ENCODE measurements at regions not wholly inside any gene's neighbourhood (a gene's known extent, or its start where the extent isn't known, plus 50 kb on each side); places are given as distances from the start of the nearest gene placed in this dataset.

DNA sequence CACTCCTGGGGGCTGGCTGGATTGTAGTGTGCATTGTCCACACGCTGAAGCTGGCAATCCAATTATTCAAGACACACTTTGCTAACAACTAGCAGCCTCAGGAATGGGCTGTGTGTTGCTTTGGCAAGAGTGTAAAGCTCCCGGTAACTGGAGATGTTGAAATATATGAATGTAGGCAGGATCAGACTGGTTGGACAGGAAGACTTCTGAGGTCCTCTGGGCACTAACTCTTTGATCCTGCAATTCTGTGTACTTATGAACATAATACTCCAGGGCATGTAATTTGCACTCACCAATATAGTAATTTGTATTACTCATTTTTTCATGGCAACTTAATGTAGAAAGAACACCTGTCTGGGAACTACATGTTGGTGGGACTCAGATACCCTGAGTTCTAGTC is 106.7 kb upstream of the SLC28A3 start:
- no peak for TF ChIP-seq CTCF (conservative IDR thresholded peaks at IDR 0.05 in 1 of 2, IDR thresholded peaks at IDR 0.05 in 1 of 2; ENCODE audit: low read depth in 1 of 2, low read length in 2 of 2)
- no peak for TF ChIP-seq EZH2 (IDR thresholded peaks at IDR 0.05; ENCODE audit: low read length, missing control alignments)

Measured in fibroblast of lung (primary cell).